HG02623 (cell line): ENCODE measurements at regions not wholly inside any gene's neighbourhood (a gene's known extent, or its start where the extent isn't known, plus 50 kb on each side); places are given as distances from the start of the nearest gene placed in this dataset.

Experiments
- ATAC-seq: cut with Tn5 transposase; IDR thresholded peaks from one replicate; pipeline ENCODE4 v1.9.1; 2021; ENCODE audit warnings: moderate library complexity; ENCODE audit not compliant: unreplicated experiment

DNA sequence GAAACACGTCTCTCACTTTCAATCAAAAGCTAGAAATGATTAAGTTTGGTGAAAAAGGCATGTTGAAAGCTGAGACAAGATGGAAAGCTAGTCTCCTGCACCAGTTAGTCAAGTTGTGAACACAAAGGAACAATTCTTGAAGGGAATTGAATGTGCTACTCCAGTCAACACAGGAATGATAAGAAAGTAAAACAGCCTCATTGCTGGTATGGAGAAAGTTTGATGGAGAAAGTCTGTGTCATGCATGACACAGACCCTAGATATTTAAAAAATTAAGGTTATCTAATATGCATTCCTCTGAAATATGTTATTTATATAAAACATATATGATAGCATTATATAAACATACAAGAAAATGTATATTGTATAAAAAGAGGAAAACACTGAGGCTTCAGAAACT, 699.4 kb upstream of the FZD8 start:
- ATAC-seq = no peak

GRCh38 chr10:36336315-36336714, 694.2 kb upstream of the FZD8 start:
- no peak for ATAC-seq

- no peak for ATAC-seq
Measured at GRCh38 chr10:36333446-36333845, 691.4 kb upstream of the FZD8 start.

DNA sequence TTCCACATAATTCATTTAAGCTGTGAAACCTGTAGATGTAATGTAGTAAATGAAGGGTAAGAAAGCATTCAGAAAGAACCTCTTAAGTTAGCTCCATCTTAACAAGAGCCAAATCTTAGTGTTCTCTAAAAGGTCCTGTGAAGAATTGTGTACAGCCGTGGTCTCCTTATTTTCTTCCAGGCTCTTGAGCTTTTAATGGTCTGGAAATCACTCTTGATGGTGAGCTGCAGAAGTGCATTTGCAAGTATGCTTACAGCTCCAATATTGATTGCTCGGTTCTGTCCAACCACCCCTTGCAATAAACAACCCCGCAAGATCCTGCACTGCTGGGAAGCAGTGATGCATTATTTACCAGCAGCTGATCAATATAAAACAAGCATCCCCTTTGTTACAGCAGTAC, 690.8 kb upstream of the FZD8 start:
- ATAC-seq = no peak

DNA sequence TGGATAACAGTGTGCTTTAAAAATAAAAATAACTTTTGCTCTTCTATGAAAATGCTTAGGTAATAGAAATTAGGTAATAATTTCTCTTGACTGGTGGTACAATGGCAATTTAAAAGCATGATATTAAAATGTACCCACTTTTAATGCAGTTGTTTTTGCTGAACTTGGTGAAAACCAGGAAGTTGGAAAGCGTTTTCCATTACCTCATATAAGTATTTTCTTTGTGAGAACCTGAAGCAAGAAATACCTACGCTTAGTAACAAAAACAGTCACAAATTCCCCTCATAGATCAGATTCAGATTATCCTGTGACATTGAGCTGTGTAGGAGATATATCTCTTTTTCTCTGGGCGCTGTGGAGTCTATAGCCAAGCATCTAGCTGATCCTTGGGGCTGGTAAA, 689.0 kb upstream of the FZD8 start:
- ATAC-seq = no peak

DNA sequence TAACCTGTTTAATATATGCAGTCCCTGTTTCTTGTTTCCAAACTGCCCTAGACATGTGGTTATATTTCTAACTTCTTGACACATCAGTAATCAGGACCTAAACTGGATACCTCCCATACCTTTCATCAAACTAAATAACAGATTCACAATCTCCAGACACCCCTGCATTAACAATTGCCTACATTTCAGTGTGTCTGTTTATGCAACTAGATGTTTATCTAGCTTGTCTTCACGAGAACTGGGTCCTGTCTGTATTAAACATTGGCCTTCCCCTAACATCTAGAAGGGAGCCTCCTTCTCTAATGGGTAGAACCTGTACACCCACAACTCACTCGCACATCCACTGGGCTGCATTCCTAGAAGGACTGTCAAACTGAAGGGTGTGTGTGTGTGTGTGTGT, 683.7 kb upstream of the FZD8 start:
- no peak for ATAC-seq

DNA sequence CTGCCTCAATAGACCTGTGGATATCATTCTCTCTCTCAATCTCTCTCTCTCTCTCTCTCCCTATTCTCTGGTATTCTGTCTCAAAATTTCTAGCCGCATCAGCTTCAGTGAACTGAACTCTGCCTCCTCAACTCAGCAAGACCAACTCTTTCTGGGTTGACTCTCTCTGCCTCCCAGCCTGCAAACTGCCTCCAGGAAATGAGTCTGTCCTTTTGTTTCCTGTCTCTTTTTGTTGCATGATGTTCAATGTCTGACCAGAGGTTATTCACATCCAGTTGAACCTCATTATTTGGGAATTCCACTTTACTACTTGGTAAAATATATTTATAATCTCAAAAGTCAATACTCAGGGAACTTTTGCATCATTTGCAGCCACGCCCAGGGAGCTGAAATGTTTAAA, 682.7 kb upstream of the FZD8 start:
- no peak for ATAC-seq

- no peak for ATAC-seq
Measured at GRCh38 chr10:36313142-36313541, 671.0 kb upstream of the FZD8 start.

DNA sequence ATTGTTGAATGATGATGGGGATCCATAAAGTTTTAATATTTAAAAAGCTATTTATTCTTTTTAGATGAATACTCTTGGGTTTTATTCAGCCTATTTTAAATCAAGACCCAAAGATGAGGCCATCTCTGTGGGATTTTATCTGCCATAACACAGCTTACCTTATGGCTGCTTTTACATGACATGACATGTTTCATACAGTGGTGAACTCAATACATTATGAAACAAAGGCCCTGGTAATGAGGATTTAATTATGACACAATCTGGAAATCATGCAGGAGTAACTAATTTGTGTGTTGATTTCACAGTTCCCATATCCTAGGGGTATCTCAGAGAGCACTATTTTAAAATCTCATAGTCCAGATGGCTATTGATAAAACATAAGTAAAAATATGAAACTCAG, 661.8 kb upstream of the FZD8 start:
- ATAC-seq = no peak

- no peak for ATAC-seq
Measured at GRCh38 chr10:36302086-36302485, 660.0 kb upstream of the FZD8 start.

DNA sequence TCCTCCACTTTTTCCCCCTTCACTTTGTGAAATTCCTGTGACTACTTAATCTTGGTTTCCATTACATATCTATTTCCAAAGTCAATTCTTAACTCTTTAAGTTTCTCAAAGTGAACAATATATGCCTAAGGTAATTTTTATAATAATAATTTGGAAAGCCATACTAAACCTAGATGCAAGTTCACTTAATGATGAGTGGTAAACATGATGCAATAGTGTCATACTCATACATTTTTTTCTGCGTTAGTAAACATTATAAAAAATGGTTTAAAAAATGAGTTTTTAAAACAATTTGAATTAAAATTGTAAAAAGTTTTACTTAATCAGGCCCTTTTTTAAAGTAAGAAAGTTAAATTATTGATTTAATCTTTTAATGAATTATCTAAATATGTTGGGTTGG, 659.4 kb upstream of the FZD8 start:
- no peak for ATAC-seq

- no peak for ATAC-seq
Measured at GRCh38 chr10:36301139-36301538, 659.0 kb upstream of the FZD8 start.

- ATAC-seq = no peak
Measured at GRCh38 chr10:36283827-36284226, 641.7 kb upstream of the FZD8 start.

GRCh38 chr10:36281831-36282331, 639.8 kb upstream of the FZD8 start:
- ATAC-seq = no peak

DNA sequence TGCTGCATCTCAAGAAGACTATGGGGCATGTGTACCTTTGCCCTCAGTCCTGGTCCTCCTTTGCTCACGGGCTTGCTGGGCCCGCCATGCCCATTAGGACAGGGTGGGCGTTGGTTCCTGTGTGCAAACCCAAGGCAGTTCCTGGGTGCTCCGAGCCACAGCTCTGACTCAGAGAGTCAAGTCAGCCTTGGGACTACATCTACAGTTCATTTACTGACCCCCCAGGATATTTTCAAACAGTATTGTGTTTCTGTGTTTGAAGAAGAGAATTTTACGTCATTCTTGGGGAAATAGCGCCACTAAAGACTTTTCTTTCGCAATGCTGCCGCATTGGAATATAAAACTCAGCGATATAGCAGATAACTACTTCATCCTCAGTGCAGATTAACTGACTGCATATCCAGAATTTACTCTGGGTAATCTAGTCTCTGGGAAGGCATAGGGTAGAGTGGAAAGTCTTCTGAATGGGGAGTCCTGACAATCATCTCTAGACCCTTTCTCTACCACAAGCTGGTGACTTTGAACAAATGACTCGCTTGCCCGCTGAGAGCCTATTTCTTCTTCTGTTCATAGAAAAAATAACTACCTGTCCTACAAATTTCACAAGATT, 638.9 kb upstream of the FZD8 start:
- no peak for ATAC-seq

GRCh38 chr10:36280321-36280741, 638.2 kb upstream of the FZD8 start:
- ATAC-seq = no peak

- no peak for ATAC-seq
Measured at GRCh38 chr10:36278176-36278575, 636.1 kb upstream of the FZD8 start.

GRCh38 chr10:36277459-36277858, 635.4 kb upstream of the FZD8 start:
- ATAC-seq = no peak

DNA sequence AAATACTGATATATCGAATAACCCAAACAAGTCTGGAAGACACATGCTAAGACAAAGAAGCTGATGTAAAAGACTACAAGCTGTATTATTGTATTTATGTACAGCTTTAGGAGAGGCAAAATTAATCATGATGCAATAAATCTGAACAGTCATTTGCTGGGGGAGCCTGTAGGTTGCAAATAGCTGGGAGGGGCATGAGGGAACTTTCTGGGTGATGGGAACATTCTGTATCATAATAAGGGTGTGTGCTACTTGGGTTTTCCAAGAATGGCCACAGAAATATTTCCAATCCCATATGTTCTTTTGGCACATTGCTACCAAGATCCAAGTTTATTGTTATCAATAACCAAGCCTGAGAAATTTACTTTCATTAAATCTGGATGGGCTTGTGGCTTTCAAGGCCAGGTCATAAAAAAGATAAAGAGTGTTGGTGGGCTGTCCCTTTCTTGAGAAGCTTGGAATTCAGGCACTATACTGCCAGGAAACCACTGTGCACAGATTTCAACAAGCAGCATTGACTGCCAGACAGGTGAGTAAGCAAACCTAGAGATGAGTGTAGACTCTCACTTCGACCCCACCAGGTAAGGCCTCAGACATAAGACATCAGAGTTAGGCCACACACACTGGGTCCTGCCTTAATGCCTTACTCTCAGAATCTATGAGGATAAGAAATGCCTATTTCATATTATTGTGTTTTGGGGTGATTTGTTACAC, 629.7 kb upstream of the FZD8 start:
- ATAC-seq = no peak

GRCh38 chr10:36269222-36269621, 627.1 kb upstream of the FZD8 start:
- no peak for ATAC-seq

- no peak for ATAC-seq
Measured at GRCh38 chr10:36266923-36267322, 624.8 kb upstream of the FZD8 start.

GRCh38 chr10:36265741-36266140, 623.6 kb upstream of the FZD8 start:
- ATAC-seq = no peak

DNA sequence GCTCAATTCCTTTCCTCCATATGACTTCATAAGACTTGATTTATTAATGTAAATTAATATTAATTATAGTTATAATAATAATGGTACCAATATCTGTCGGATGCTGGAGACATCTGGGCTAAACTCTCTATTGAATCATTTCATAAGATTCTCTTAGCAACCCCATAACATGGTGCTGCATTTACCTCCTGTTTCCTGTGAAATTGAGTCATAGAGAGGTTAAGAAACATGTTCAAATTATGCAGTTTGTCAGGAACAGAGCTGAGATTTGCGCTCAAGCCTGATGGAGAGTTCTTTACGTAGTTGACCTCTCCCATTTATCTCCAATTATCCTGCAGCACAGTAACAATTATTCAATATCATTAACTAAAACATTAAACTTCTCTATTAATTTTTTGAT, 621.8 kb upstream of the FZD8 start:
- ATAC-seq = no peak
